GM13977 (cell line): ENCODE measurements at regions not wholly inside any gene's neighbourhood (a gene's known extent, or its start where the extent isn't known, plus 50 kb on each side); places are given as distances from the start of the nearest gene placed in this dataset.

Source experiments
- DNase-seq: peaks from one replicate; pipeline ENCODE4 v3.0.0; 2012; ENCODE audit warnings: low spot score
- CTCF ChIP-seq: IDR thresholded peaks from 2 replicates; pipeline ENCODE4 v1.5.1; 2012; ENCODE audit warnings: mild to moderate bottlenecking, control low read depth; ENCODE audit not compliant: insufficient read depth; ENCODE audit errors: extremely low read depth, missing control alignments
- in situ Hi-C: fragments of 300-500 bp; cut with MboI; formaldehyde crosslinking; loops from one replicate; pipeline ENCODE4 v1.12.0; 2022; ENCODE audit warnings: low sequenced_read_pairs, low pct_unique_long_range_greater_than_20kb, mixed read lengths, inconsistent platforms; ENCODE audit not compliant: unreplicated experiment

GRCh38 chr3:184632551-184633236 is 71.1 kb downstream of the EPHB3 start:
- no peak for TF ChIP-seq CTCF
- in situ Hi-C loops = no loop called here
- DNase-seq = no peak
